ENCODE measurements at regions not wholly inside any gene's neighbourhood (a gene's known extent, or its start where the extent isn't known, plus 50 kb on each side); places are given as distances from the start of the nearest gene placed in this dataset.

GRCh38 chr22:27577574-27577969 is 224.0 kb downstream of the MN1 start:
- no peak for TF ChIP-seq CTCF (IDR thresholded peaks at IDR 0.05)
- ATAC-seq (ENCODE audit: low FRiP score) = no peak
- no peak for DNase-seq (ENCODE audit: low spot score)

- TF ChIP-seq CTCF (IDR thresholded peaks at IDR 0.05) = no peak
- DNase-seq (ENCODE audit: low spot score) (no peak), ATAC-seq (ENCODE audit: low FRiP score) (no peak)
Observed at GRCh38 chr22:27578937-27579617, 222.5 kb downstream of the MN1 start.

GRCh38 chr22:27580311-27580897 is 221.2 kb downstream of the MN1 start:
- ATAC-seq (ENCODE audit: low FRiP score) (no peak), DNase-seq (ENCODE audit: low spot score) (no peak)
- no peak for TF ChIP-seq CTCF (IDR thresholded peaks at IDR 0.05)

GRCh38 chr22:27581236-27581635 is 220.3 kb downstream of the MN1 start:
- no peak for ATAC-seq (ENCODE audit: low FRiP score)

GRCh38 chr22:27581688-27582087 is 219.9 kb downstream of the MN1 start:
- TF ChIP-seq CTCF (IDR thresholded peaks at IDR 0.05) = no peak
- ATAC-seq (ENCODE audit: low FRiP score) (peak; percentile 58), DNase-seq (ENCODE audit: low spot score) (no peak)

More at GRCh38 chr22:27581236-27581635, 220.3 kb downstream of the MN1 start:
- TF ChIP-seq CTCF (IDR thresholded peaks at IDR 0.05) = no peak
- no peak for DNase-seq (ENCODE audit: low spot score)

- DNase-seq (ENCODE audit: low spot score) (no peak), ATAC-seq (ENCODE audit: low FRiP score) (no peak)
- TF ChIP-seq CTCF (IDR thresholded peaks at IDR 0.05) = no peak
Observed at GRCh38 chr22:27583856-27584255, 217.7 kb downstream of the MN1 start.

- ATAC-seq (ENCODE audit: low FRiP score) = no peak
- DNase-seq (ENCODE audit: low spot score) = no peak
- no peak for TF ChIP-seq CTCF (IDR thresholded peaks at IDR 0.05)
Observed at GRCh38 chr22:27585141-27585540, 216.4 kb downstream of the MN1 start.
